Natural killer cell (primary cell): ENCODE measurements at regions not wholly inside any gene's neighbourhood (a gene's known extent, or its start where the extent isn't known, plus 50 kb on each side); places are given as distances from the start of the nearest gene placed in this dataset.

Experiments used
- ATAC-seq, 3 donors: fragments of 150-1000 bp in 2 of 3; fragments of 200-7000 bp in 1 of 3; cut with Tn5 transposase; 1 replicate in 1 of 3; 2 replicates in 2 of 3; pipeline ENCODE4 v1.10.0; 2021; ENCODE audit warnings: mild to moderate bottlenecking in 2 of 3, moderate library complexity in 2 of 3
- DNase-seq, 2 donors: peaks; one replicate each; pipeline versions ENCODE4 v3.0.0 to v3.0.0-alpha.2; 2013 to 2021; ENCODE audit warnings: mixed read lengths in 1 of 2
- H3K27ac ChIP-seq: one replicate; pipeline ENCODE4 v1.5.1; 2013; ENCODE audit warnings: mild to moderate bottlenecking, low read length
- H3K27me3 ChIP-seq: one replicate; pipeline ENCODE4 v1.6.1; 2013; ENCODE audit warnings: low read length; ENCODE audit not compliant: control insufficient read depth, insufficient read depth
- H3K36me3 ChIP-seq: one replicate; pipeline ENCODE4 v1.6.1; 2013; ENCODE audit warnings: low read length; ENCODE audit not compliant: control insufficient read depth, insufficient read depth
- H3K4me1 ChIP-seq: one replicate; pipeline ENCODE4 v1.6.1; 2013; ENCODE audit warnings: low read length; ENCODE audit not compliant: control insufficient read depth, insufficient read depth
- H3K4me3 ChIP-seq: one replicate; pipeline ENCODE4 v1.5.1; 2013; ENCODE audit warnings: low read length
- H3K9me3 ChIP-seq: one replicate; pipeline ENCODE4 v1.6.1; 2013; ENCODE audit warnings: low read length; ENCODE audit not compliant: control insufficient read depth, insufficient read depth
- H3K27ac Mint-ChIP-seq, 2 donors: one replicate each; pipeline ENCODE4 v1.8.0; 2022; ENCODE audit warnings: mild to moderate bottlenecking in 2 of 2, mixed read lengths in 2 of 2, moderate library complexity in 1 of 2
- H3K27me3 Mint-ChIP-seq, 2 donors: one replicate each; pipeline ENCODE4 v1.8.0; 2022; ENCODE audit warnings: low read depth in 2 of 2, mixed read lengths in 2 of 2
- H3K36me3 Mint-ChIP-seq: one replicate; pipeline ENCODE4 v1.8.0; 2022; ENCODE audit warnings: mixed read lengths
- H3K4me1 Mint-ChIP-seq, 2 donors: one replicate each; pipeline ENCODE4 v1.8.0; 2022; ENCODE audit warnings: mixed read lengths in 2 of 2
- H3K4me3 Mint-ChIP-seq: one replicate; pipeline ENCODE4 v1.8.0; 2022; ENCODE audit warnings: mild to moderate bottlenecking, moderate library complexity, mixed read lengths
- H3K9me3 Mint-ChIP-seq, 2 donors: one replicate each; pipeline ENCODE4 v1.8.0; 2022; ENCODE audit warnings: mixed read lengths in 2 of 2
- WGBS: methylation state at CpG from one replicate; pipeline ENCODE4 v1.1.7; 2013; ENCODE audit warnings: missing lambda C conversion rate; ENCODE audit not compliant: insufficient coverage; 5-methylcytosine and 5-hydroxymethylcytosine counted together
- intact Hi-C: fragments of 100-400 bp; cut with micrococcal nuclease; formaldehyde crosslinking; loops from one replicate; pipeline ENCODE4 v1.14.2; 2022
- TF ChIP-seq, protein P1 (sequence below): fragments of 200-600 bp; IDR thresholded peaks from one replicate; pipeline ENCODE4 v1.8.0; 2022; ENCODE audit warnings: antibody characterized with exemption

DNA sequence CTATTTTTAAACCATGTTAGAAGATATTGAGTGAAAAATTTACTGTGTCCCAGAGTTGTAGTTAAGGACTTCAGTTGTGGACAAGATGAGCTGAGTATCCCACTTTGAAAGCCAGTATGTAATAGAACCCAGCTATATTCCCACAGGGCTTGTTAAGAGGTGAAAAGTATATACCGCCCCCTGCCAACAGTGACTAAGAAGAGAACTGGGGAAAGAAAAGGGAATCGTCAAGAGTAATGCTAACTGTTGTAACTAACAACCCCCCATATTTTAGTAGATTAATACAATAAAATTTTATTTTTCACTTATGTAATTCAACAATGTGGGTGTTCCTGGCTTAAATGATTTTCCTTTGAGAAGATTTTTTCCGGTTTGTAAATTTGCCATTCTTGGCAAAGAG, 250.4 kb upstream of the GIMD1 start:
- ATAC-seq (no peak), DNase-seq (no peak)
- Histone ChIP-seq H3K36me3 (no peaks in the 10 kb centered on the region), H3K4me1 (no peaks in the 10 kb centered on the region), H3K27me3 (no peaks in the 10 kb centered on the region), H3K9me3 (no peaks in the 10 kb centered on the region), H3K4me3 (no peak overlapping the region), H3K27ac (no peak overlapping the region)
- intact Hi-C loops: no loop called here
- no peaks in the 10 kb centered on the region for H3K27me3 Mint-ChIP-seq
- no peaks in the 10 kb centered on the region for H3K4me1 Mint-ChIP-seq
- TF ChIP-seq, protein P1, sequence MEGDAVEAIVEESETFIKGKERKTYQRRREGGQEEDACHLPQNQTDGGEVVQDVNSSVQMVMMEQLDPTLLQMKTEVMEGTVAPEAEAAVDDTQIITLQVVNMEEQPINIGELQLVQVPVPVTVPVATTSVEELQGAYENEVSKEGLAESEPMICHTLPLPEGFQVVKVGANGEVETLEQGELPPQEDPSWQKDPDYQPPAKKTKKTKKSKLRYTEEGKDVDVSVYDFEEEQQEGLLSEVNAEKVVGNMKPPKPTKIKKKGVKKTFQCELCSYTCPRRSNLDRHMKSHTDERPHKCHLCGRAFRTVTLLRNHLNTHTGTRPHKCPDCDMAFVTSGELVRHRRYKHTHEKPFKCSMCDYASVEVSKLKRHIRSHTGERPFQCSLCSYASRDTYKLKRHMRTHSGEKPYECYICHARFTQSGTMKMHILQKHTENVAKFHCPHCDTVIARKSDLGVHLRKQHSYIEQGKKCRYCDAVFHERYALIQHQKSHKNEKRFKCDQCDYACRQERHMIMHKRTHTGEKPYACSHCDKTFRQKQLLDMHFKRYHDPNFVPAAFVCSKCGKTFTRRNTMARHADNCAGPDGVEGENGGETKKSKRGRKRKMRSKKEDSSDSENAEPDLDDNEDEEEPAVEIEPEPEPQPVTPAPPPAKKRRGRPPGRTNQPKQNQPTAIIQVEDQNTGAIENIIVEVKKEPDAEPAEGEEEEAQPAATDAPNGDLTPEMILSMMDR: no peak
- H3K4me3 Mint-ChIP-seq: no peak overlapping the region
- 84% methylated on average over 1 of the region's 3 CpGs for WGBS
- peaks cover 0 to 2% of the 10 kb centered on the region in 2 donors for H3K9me3 Mint-ChIP-seq
- H3K36me3 Mint-ChIP-seq: no peaks in the 10 kb centered on the region
- H3K27ac Mint-ChIP-seq: no peak overlapping the region

DNA sequence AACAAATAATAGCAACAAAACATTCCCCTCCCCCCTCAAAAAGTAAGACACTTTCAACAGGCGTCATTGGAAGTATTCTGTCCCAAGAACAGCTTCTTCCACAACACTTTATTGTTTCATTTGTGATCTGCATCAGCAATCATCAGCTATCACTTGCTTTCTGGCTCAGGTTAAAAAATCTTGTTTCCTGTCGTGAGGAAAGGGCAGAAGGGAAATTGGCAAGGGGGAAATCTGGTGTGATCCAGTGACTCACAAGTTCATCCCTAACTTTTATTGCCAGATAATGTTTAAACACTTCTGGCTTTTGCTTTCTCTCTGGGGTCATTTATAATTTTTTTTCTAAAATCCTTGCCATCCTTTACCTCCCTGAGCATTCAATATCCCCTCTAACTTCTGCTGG, 247.4 kb upstream of the GIMD1 start:
- Mint-ChIP-seq H3K27me3 (no peaks in the 10 kb centered on the region), H3K36me3 (no peaks in the 10 kb centered on the region), H3K27ac (no peak overlapping the region), H3K4me1 (no peaks in the 10 kb centered on the region), H3K9me3 (peaks cover 4 to 5% of the 10 kb centered on the region in 2 donors), H3K4me3 (no peak overlapping the region)
- TF ChIP-seq, protein P1: no peak
- WGBS: 53% methylated on average over 2 of the region's 2 CpGs
- ATAC-seq: no peak
- intact Hi-C loops: no loop called here
- no peaks in the 10 kb centered on the region for H3K4me1 ChIP-seq
- no peaks in the 10 kb centered on the region for H3K9me3 ChIP-seq
- no peak overlapping the region for H3K27ac ChIP-seq
- H3K27me3 ChIP-seq: no peaks in the 10 kb centered on the region
- no peak overlapping the region for H3K4me3 ChIP-seq
- H3K36me3 ChIP-seq: no peaks in the 10 kb centered on the region
- no peak for DNase-seq

DNA sequence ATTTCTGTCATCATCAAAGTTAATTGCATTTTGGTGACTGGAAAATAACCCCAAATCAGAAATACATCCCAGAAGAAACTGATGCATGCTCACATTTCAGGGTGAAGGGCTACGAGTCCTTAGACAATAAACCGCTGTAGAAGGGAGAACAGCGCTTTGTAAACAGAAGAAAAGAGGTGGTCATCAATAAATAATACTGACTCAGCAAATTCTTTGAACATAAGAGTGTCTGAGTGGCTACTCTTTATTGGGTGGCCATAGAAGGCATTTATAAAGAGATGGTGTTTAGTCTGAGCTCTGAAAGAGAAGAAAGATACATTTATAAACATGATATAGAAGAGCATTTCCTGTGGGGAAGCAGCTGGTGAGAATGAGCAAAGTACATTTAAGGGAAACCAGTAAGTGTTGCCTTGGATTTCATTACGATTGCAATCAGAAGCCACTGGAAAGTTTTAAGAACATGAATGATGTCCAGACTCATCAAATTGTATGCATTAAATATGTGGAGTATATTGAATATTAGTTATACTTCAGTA, 246.9 kb upstream of the GIMD1 start:
- no peaks in the 10 kb centered on the region for H3K4me1 Mint-ChIP-seq
- DNase-seq: no peak
- no peak for ATAC-seq
- no peak overlapping the region for H3K27ac ChIP-seq
- TF ChIP-seq, protein P1: no peak
- H3K9me3 ChIP-seq: no peaks in the 10 kb centered on the region
- no peaks in the 10 kb centered on the region for H3K4me1 ChIP-seq
- H3K4me3 Mint-ChIP-seq: no peak overlapping the region
- no peaks in the 10 kb centered on the region for H3K27me3 Mint-ChIP-seq
- H3K4me3 ChIP-seq: no peak overlapping the region
- 86% methylated on average over 4 of the region's 4 CpGs for WGBS
- intact Hi-C loops: no loop called here
- H3K36me3 ChIP-seq: no peaks in the 10 kb centered on the region
- H3K27ac Mint-ChIP-seq: no peak overlapping the region
- H3K36me3 Mint-ChIP-seq: no peaks in the 10 kb centered on the region
- no peaks in the 10 kb centered on the region for H3K27me3 ChIP-seq
- H3K9me3 Mint-ChIP-seq: peaks cover 2 to 5% of the 10 kb centered on the region in 2 donors

DNA sequence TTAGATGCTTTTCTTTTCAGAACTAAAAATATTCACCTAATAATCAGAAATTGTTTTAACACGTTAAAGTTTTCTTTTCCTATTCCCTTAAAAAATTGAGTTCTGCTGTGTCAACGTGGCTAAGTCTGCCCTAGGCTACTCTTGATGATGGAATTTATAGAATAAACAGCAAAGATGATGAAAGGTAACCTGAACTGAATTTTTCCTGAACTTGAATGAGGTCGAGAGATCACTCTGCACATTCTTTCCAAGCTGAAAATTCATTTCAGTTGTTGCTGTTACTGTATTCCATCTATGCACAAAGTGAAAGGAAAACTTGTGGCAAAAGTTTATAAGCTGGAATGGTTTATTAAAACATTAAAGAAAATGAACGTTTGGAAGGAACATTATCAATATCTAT, 245.9 kb upstream of the GIMD1 start:
- no peaks in the 10 kb centered on the region for H3K4me1 ChIP-seq
- no peak for DNase-seq
- H3K36me3 ChIP-seq: no peaks in the 10 kb centered on the region
- no peaks in the 10 kb centered on the region for H3K27me3 ChIP-seq
- ATAC-seq: no peak
- Mint-ChIP-seq H3K27me3 (no peaks in the 10 kb centered on the region), H3K9me3 (peaks cover 2 to 6% of the 10 kb centered on the region in 2 donors), H3K4me3 (no peak overlapping the region), H3K4me1 (no peaks in the 10 kb centered on the region), H3K36me3 (no peaks in the 10 kb centered on the region), H3K27ac (no peak overlapping the region)
- H3K27ac ChIP-seq: no peak overlapping the region
- no peak overlapping the region for H3K4me3 ChIP-seq
- 68% methylated on average over 3 of the region's 4 CpGs for WGBS
- H3K9me3 ChIP-seq: no peaks in the 10 kb centered on the region
- intact Hi-C loops: no loop called here
- TF ChIP-seq, protein P1: no peak
